Keratinocyte (primary cell): ENCODE measurements at regions not wholly inside any gene's neighbourhood (a gene's known extent, or its start where the extent isn't known, plus 50 kb on each side); places are given as distances from the start of the nearest gene placed in this dataset.

ENCODE experiments used
- DNase-seq: peaks from one replicate; pipeline ENCODE4 v3.0.0-alpha.2; 2011; ENCODE audit warnings: low read depth, missing footprints, low spot score
- FAIRE-seq: peaks from 2 replicates; lab custom pipeline; 2011; peaks lifted over from hg19 to GRCh38; lab: Jason Lieb, UNC
- H2AFZ ChIP-seq: 2 replicates; pipeline ENCODE4 v1.6.0; 2012; ENCODE audit warnings: low read length, control low read depth, inconsistent platforms; ENCODE audit not compliant: control insufficient read depth
- H3K27ac ChIP-seq: 2 replicates; pipeline ENCODE4 v1.5.1; 2011; ENCODE audit warnings: low read length; ENCODE audit not compliant: control insufficient read depth, insufficient read depth
- H3K27me3 ChIP-seq: 3 replicates; pipeline ENCODE4 v1.6.0; 2011; ENCODE audit warnings: low read length; ENCODE audit not compliant: control insufficient read depth, insufficient read depth; ENCODE audit errors: extremely low read depth
- H3K36me3 ChIP-seq, 2 experiments: 2 replicates in 1 of 2; 3 replicates in 1 of 2; pipeline ENCODE4 v1.5.1; 2011; ENCODE audit warnings: low read length in 2 of 2, mild to moderate bottlenecking in 1 of 2; ENCODE audit not compliant: control insufficient read depth in 2 of 2, insufficient read depth in 2 of 2; ENCODE audit errors: extremely low read depth in 1 of 2
- H3K4me1 ChIP-seq: 3 replicates; pipeline ENCODE4 v1.5.1; 2011; ENCODE audit warnings: low read length; ENCODE audit not compliant: control insufficient read depth, insufficient read depth; ENCODE audit errors: extremely low read depth
- H3K4me2 ChIP-seq: 3 replicates; pipeline ENCODE4 v1.6.0; 2011; ENCODE audit warnings: low read depth, low read length; ENCODE audit not compliant: control insufficient read depth, insufficient read depth; ENCODE audit errors: extremely low read depth
- H3K4me3 ChIP-seq, 3 experiments: fragments of 200-600 bp in 1 of 3; sonication (generic) in 1 of 3; 2 replicates in 2 of 3; 3 replicates in 1 of 3; pipeline ENCODE4 v1.5.1; 2011 to 2016; ENCODE audit warnings: low read length in 3 of 3, mild to moderate bottlenecking in 3 of 3, control low read depth in 2 of 3, inconsistent platforms in 1 of 3, low read depth in 1 of 3, mixed read lengths in 1 of 3, mixed run types in 1 of 3, moderate library complexity in 1 of 3; ENCODE audit not compliant: control insufficient read depth in 2 of 3, insufficient read depth in 2 of 3; ENCODE audit errors: extremely low read depth in 1 of 3
- H3K79me2 ChIP-seq: 2 replicates; pipeline ENCODE4 v1.6.0; 2012; ENCODE audit warnings: low read length; ENCODE audit not compliant: control insufficient read depth, insufficient read depth
- H3K9ac ChIP-seq: 3 replicates; pipeline ENCODE4 v1.6.0; 2011; ENCODE audit warnings: low read length; ENCODE audit not compliant: control insufficient read depth, insufficient read depth; ENCODE audit errors: extremely low read depth
- H3K9me1 ChIP-seq: 3 replicates; pipeline ENCODE4 v1.6.0; 2011; ENCODE audit warnings: low read length; ENCODE audit not compliant: control insufficient read depth, insufficient read depth; ENCODE audit errors: extremely low read depth
- H3K9me3 ChIP-seq: 2 replicates; pipeline ENCODE4 v1.5.1; 2012; ENCODE audit warnings: low read depth, low read length; ENCODE audit not compliant: control insufficient read depth
- H4K20me1 ChIP-seq: 3 replicates; pipeline ENCODE4 v1.6.0; 2011; ENCODE audit warnings: low read length; ENCODE audit not compliant: control insufficient read depth, insufficient read depth; ENCODE audit errors: extremely low read depth
- CTCF ChIP-seq, 3 experiments: IDR thresholded peaks in 1 of 3; conservative IDR thresholded peaks in 1 of 3; optimal IDR thresholded peaks in 1 of 3; 2 replicates in 2 of 3; 3 replicates in 1 of 3; pipeline versions ENCODE3 to v1.5.1; 2011; ENCODE audit warnings: low read length in 3 of 3, mild to moderate bottlenecking in 3 of 3, moderate library complexity in 2 of 3, control low read depth in 1 of 3, inconsistent platforms in 1 of 3; ENCODE audit not compliant: insufficient read depth in 2 of 3; ENCODE audit errors: extremely low read depth in 1 of 3
- EZH2 ChIP-seq: IDR thresholded peaks from one replicate; pipeline ENCODE4 v1.6.1; 2012; ENCODE audit warnings: inconsistent platforms, mild to moderate bottlenecking, low read length, moderate library complexity
- dilution Hi-C: fragments of 300-500 bp; cut with MboI; formaldehyde crosslinking; loops from one replicate; pipeline ENCODE4 v1.7.0; 2020; ENCODE audit warnings: low sequenced_read_pairs; ENCODE audit not compliant: extremely low pct_ligation_motif_present

DNA sequence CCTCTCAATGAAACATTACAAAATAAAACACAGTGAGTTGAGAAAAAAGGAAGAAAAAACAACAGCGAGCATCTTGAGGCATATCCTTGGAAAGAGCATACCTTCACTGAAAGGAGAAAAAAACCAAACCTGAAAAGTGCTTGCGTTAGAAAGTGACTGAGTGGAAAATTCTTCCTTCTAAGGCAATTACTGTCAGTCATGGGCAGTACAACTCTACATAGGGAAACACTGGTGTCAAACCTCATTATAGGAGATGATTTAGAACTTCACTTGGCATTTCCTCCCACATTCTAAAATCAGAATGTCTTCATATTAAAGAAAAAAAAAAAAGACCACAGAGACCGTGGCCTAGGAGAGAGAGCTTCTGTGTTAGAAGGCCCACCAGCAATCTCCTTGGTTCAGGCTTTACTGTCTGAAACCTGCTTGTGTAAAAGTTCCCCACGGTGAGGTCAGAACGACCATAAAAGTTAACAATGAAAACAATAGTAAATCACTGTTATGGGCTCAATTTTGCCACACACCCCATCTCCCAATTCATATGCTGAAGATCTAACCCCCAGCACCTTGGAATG is 91.1 kb upstream of the CRY1 start:
- no peaks in the 10 kb centered on the region for H3K36me3 ChIP-seq
- no peaks in the 10 kb centered on the region for H3K9me3 ChIP-seq
- no peak overlapping the region for H3K9ac ChIP-seq
- no peaks in the 10 kb centered on the region for H3K27me3 ChIP-seq
- dilution Hi-C loops = no loop called here
- H3K4me1 ChIP-seq = no peaks in the 10 kb centered on the region
- DNase-seq = no peak
- no peaks in the 10 kb centered on the region for H3K79me2 ChIP-seq
- TF ChIP-seq CTCF (optimal IDR thresholded peaks at IDR 0.05 in 1 of 3, IDR thresholded peaks at IDR 0.05 in 1 of 3, conservative IDR thresholded peaks at IDR 0.05 in 1 of 3; ENCODE audit: extremely low read depth in 1 of 3, insufficient read depth in 2 of 3, low read length in 3 of 3) (no peak), EZH2 (no peak)
- no peaks in the 10 kb centered on the region for H4K20me1 ChIP-seq
- no peaks in the 10 kb centered on the region for H3K9me1 ChIP-seq
- no peak overlapping the region for H3K4me3 ChIP-seq
- no peak overlapping the region for H3K4me2 ChIP-seq
- no peak for FAIRE-seq
- H3K27ac ChIP-seq = no peak overlapping the region
- H2AFZ ChIP-seq = no peak overlapping the region

- Histone ChIP-seq H3K9me3 (no peaks in the 10 kb centered on the region), H3K27me3 (no peaks in the 10 kb centered on the region), H3K4me3 (no peak overlapping the region), H3K27ac (no peak overlapping the region), H3K36me3 (no peaks in the 10 kb centered on the region), H3K9me1 (no peaks in the 10 kb centered on the region), H3K4me2 (no peak overlapping the region), H2AFZ (no peak overlapping the region), H3K79me2 (no peaks in the 10 kb centered on the region), H3K4me1 (peaks cover 6% of the 10 kb centered on the region), H4K20me1 (no peaks in the 10 kb centered on the region), H3K9ac (no peak overlapping the region)
- TF ChIP-seq CTCF (optimal IDR thresholded peaks at IDR 0.05 in 1 of 3, IDR thresholded peaks at IDR 0.05 in 1 of 3, conservative IDR thresholded peaks at IDR 0.05 in 1 of 3; ENCODE audit: extremely low read depth in 1 of 3, insufficient read depth in 2 of 3, low read length in 3 of 3) (no peak), EZH2 (no peak)
- DNase-seq (no peak), FAIRE-seq (no peak)
- dilution Hi-C loops = no loop called here
Measured at GRCh38 chr12:107196681-107197080, 103.3 kb upstream of the CRY1 start.
